GM23338 (cell line): ENCODE measurements at regions not wholly inside any gene's neighbourhood (a gene's known extent, or its start where the extent isn't known, plus 50 kb on each side); places are given as distances from the start of the nearest gene placed in this dataset.

Experiments used
- ATAC-seq: fragments of 200-7000 bp; cut with Tn5 transposase; 3 replicates; pipeline ENCODE4 v1.9.1; 2020
- DNase-seq: peaks from one replicate; pipeline ENCODE4 v3.0.0-alpha.2; 2015; ENCODE audit warnings: low spot score
- H2AFZ ChIP-seq: fragments of 200-600 bp; sonication (generic); 2 replicates; pipeline ENCODE4 v1.8.0; 2016; ENCODE audit warnings: antibody characterized with exemption, mild to moderate bottlenecking, moderate library complexity
- H3F3A ChIP-seq: fragments of 200-600 bp; sonication (generic); replicated peaks from 2 replicates; pipeline ENCODE4 v1.8.0; 2017; ENCODE audit warnings: antibody characterized with exemption, mixed run types, low read depth
- H3K27ac ChIP-seq: fragments of 200-600 bp; sonication (generic); 2 replicates; pipeline ENCODE4 v1.6.1; 2016; ENCODE audit warnings: low read depth
- H3K27me3 ChIP-seq: fragments of 200-600 bp; sonication (generic); 2 replicates; pipeline ENCODE4 v1.8.0; 2016; ENCODE audit warnings: mild to moderate bottlenecking, mixed run types, moderate library complexity; ENCODE audit not compliant: insufficient read depth
- H3K36me3 ChIP-seq: fragments of 200-600 bp; sonication (generic); 2 replicates; pipeline ENCODE4 v1.8.0; 2016; ENCODE audit warnings: mild to moderate bottlenecking; ENCODE audit not compliant: insufficient read depth
- H3K4me1 ChIP-seq: fragments of 200-600 bp; sonication (generic); 2 replicates; pipeline ENCODE4 v1.8.0; 2016; ENCODE audit warnings: mild to moderate bottlenecking, moderate library complexity; ENCODE audit not compliant: insufficient read depth
- H3K4me2 ChIP-seq: fragments of 200-600 bp; sonication (generic); 2 replicates; pipeline ENCODE4 v1.7.1; 2017; ENCODE audit warnings: mixed run types
- H3K4me3 ChIP-seq: fragments of 200-600 bp; sonication (generic); 2 replicates; pipeline ENCODE4 v1.6.1; 2016; ENCODE audit warnings: mixed run types
- H3K79me2 ChIP-seq: fragments of 200-600 bp; sonication (generic); replicated peaks from 2 replicates; pipeline ENCODE4 v1.8.0; 2017; ENCODE audit warnings: mild to moderate bottlenecking; ENCODE audit not compliant: insufficient read depth
- H3K9me2 ChIP-seq: fragments of 200-600 bp; sonication (generic); 2 replicates; pipeline ENCODE4 v1.8.0; 2017; ENCODE audit not compliant: insufficient read depth
- H4K20me1 ChIP-seq: fragments of 200-600 bp; sonication (generic); replicated peaks from 2 replicates; pipeline ENCODE4 v1.8.0; 2017; ENCODE audit warnings: mild to moderate bottlenecking; ENCODE audit not compliant: insufficient read depth
- H3K27ac Mint-ChIP-seq: 2 replicates; pipeline ENCODE4 v1.8.0; 2020; ENCODE audit warnings: inconsistent platforms, mild to moderate bottlenecking, moderate library complexity, mixed read lengths
- H3K27me3 Mint-ChIP-seq: 3 replicates; pipeline ENCODE4 v1.8.0; 2022; ENCODE audit warnings: low read depth, mild to moderate bottlenecking, moderate library complexity, mixed read lengths, inconsistent platforms; ENCODE audit not compliant: insufficient read depth, poor library complexity
- H3K36me3 Mint-ChIP-seq: 3 replicates; pipeline ENCODE4 v1.8.0; 2021; ENCODE audit warnings: low read depth, mild to moderate bottlenecking, inconsistent platforms, moderate library complexity, mixed read lengths
- H3K4me1 Mint-ChIP-seq: 3 replicates; pipeline ENCODE4 v1.8.0; 2020; ENCODE audit warnings: mild to moderate bottlenecking, inconsistent platforms, mixed read lengths
- H3K4me3 Mint-ChIP-seq: 3 replicates; pipeline ENCODE4 v1.8.0; 2021; ENCODE audit warnings: moderate library complexity, mild to moderate bottlenecking, inconsistent platforms, mixed read lengths
- H3K9me3 Mint-ChIP-seq: 3 replicates; pipeline ENCODE4 v1.8.0; 2020; ENCODE audit warnings: moderate library complexity, mild to moderate bottlenecking, inconsistent platforms, mixed read lengths
- EZH2 ChIP-seq: fragments of 200-600 bp; sonication (generic); IDR thresholded peaks from one replicate; pipeline ENCODE4 v1.8.0; 2017; ENCODE audit warnings: antibody characterized with exemption, mild to moderate bottlenecking, low read depth; ENCODE audit not compliant: unreplicated experiment
- EZH2phosphoT487 ChIP-seq: fragments of 200-600 bp; sonication (generic); IDR thresholded peaks from one replicate; pipeline ENCODE4 v1.8.1; 2018; ENCODE audit warnings: antibody characterized with exemption; ENCODE audit not compliant: unreplicated experiment
- NANOG ChIP-seq: IDR thresholded peaks from 2 replicates; pipeline ENCODE4 v1.6.1; 2016; ENCODE audit warnings: antibody characterized with exemption, borderline replicate concordance
- STAT1 ChIP-seq: IDR thresholded peaks from one replicate; pipeline ENCODE4 v1.6.1; 2016; ENCODE audit warnings: antibody characterized with exemption; ENCODE audit not compliant: unreplicated experiment
- ZNF114 ChIP-seq: fragments of 250-450 bp; sonication (Bioruptor Pico); IDR thresholded peaks from 2 replicates; pipeline ENCODE4 v1.5.0; 2020; ENCODE audit warnings: mild to moderate bottlenecking, moderate library complexity
- TF ChIP-seq, protein P1 (sequence below): fragments of 250-450 bp; sonication (Bioruptor Pico); IDR thresholded peaks from 2 replicates; pipeline ENCODE4 v1.5.0; 2020; ENCODE audit warnings: mild to moderate bottlenecking, moderate library complexity
- TF ChIP-seq, protein P2 (sequence below), 2 experiments: fragments of 200-600 bp in 1 of 2; sonication (generic) in 1 of 2; conservative IDR thresholded peaks; 2 replicates each; pipeline versions ENCODE4 v1.5.1 to v1.6.1; 2016 to 2017; ENCODE audit warnings: antibody characterized with exemption in 2 of 2, low read depth in 2 of 2, mild to moderate bottlenecking in 2 of 2, moderate library complexity in 1 of 2
- TF ChIP-seq, protein P3 (sequence below): IDR thresholded peaks from 2 replicates; pipeline ENCODE4 v1.6.1; 2016; ENCODE audit warnings: antibody characterized with exemption

DNA sequence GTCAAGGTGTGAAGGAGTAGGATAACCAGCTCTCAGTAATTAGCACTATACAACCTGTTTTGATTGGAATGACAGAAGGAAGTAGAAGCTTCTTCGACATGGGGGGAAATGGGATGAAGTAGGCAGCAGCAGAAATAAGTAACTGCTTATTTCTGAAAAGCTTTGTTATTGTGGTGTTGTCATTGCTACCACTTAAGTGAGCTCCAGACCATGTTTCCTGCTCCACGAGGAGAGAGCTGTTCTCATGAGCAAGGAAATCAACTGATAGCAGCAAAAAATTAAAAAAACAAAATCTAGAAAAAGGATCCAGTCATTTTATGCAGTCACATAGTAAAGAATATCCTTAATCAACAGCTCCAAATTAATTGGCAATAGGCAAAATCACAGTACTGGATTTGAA lies 106.1 kb upstream of the TLL1 start:
- Histone ChIP-seq H3K79me2 (no peaks in the 10 kb centered on the region), H4K20me1 (no peaks in the 10 kb centered on the region), H3K27ac (no peak overlapping the region), H3K4me2 (no peak overlapping the region), H3K36me3 (no peaks in the 10 kb centered on the region), H3K4me3 (no peak overlapping the region), H3K4me1 (no peaks in the 10 kb centered on the region), H3F3A (no peaks in the 10 kb centered on the region), H3K27me3 (no peaks in the 10 kb centered on the region), H2AFZ (no peak overlapping the region), H3K9me2 (no peaks in the 10 kb centered on the region)
- Mint-ChIP-seq H3K27ac (no peak overlapping the region), H3K27me3 (no peaks in the 10 kb centered on the region), H3K9me3 (no peaks in the 10 kb centered on the region), H3K36me3 (no peaks in the 10 kb centered on the region), H3K4me3 (no peak overlapping the region), H3K4me1 (peaks cover 13% of the 10 kb centered on the region)
- TF ChIP-seq ZNF114 (CRISPR knock-in tag) (no peak), STAT1 (no peak), NANOG (no peak), EZH2 (no peak), EZH2phosphoT487 (no peak)
- TF ChIP-seq, protein P1, sequence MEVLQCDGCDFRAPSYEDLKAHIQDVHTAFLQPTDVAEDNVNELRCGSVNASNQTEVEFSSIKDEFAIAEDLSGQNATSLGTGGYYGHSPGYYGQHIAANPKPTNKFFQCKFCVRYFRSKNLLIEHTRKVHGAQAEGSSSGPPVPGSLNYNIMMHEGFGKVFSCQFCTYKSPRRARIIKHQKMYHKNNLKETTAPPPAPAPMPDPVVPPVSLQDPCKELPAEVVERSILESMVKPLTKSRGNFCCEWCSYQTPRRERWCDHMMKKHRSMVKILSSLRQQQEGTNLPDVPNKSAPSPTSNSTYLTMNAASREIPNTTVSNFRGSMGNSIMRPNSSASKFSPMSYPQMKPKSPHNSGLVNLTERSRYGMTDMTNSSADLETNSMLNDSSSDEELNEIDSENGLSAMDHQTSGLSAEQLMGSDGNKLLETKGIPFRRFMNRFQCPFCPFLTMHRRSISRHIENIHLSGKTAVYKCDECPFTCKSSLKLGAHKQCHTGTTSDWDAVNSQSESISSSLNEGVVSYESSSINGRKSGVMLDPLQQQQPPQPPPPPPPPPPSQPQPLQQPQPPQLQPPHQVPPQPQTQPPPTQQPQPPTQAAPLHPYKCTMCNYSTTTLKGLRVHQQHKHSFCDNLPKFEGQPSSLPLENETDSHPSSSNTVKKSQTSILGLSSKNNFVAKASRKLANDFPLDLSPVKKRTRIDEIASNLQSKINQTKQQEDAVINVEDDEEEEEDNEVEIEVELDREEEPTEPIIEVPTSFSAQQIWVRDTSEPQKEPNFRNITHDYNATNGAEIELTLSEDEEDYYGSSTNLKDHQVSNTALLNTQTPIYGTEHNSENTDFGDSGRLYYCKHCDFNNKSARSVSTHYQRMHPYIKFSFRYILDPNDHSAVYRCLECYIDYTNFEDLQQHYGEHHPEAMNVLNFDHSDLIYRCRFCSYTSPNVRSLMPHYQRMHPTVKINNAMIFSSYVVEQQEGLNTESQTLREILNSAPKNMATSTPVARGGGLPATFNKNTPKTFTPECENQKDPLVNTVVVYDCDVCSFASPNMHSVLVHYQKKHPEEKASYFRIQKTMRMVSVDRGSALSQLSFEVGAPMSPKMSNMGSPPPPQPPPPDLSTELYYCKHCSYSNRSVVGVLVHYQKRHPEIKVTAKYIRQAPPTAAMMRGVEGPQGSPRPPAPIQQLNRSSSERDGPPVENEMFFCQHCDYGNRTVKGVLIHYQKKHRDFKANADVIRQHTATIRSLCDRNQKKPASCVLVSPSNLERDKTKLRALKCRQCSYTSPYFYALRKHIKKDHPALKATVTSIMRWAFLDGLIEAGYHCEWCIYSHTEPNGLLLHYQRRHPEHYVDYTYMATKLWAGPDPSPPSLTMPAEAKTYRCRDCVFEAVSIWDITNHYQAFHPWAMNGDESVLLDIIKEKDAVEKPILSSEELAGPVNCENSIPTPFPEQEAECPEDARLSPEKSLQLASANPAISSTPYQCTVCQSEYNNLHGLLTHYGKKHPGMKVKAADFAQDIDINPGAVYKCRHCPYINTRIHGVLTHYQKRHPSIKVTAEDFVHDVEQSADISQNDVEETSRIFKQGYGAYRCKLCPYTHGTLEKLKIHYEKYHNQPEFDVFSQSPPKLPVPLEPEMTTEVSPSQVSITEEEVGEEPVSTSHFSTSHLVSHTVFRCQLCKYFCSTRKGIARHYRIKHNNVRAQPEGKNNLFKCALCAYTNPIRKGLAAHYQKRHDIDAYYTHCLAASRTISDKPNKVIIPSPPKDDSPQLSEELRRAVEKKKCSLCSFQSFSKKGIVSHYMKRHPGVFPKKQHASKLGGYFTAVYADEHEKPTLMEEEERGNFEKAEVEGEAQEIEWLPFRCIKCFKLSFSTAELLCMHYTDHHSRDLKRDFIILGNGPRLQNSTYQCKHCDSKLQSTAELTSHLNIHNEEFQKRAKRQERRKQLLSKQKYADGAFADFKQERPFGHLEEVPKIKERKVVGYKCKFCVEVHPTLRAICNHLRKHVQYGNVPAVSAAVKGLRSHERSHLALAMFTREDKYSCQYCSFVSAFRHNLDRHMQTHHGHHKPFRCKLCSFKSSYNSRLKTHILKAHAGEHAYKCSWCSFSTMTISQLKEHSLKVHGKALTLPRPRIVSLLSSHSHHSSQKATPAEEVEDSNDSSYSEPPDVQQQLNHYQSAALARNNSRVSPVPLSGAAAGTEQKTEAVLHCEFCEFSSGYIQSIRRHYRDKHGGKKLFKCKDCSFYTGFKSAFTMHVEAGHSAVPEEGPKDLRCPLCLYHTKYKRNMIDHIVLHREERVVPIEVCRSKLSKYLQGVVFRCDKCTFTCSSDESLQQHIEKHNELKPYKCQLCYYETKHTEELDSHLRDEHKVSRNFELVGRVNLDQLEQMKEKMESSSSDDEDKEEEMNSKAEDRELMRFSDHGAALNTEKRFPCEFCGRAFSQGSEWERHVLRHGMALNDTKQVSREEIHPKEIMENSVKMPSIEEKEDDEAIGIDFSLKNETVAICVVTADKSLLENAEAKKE (CRISPR knock-in tag): no peak
- TF ChIP-seq, protein P2, sequence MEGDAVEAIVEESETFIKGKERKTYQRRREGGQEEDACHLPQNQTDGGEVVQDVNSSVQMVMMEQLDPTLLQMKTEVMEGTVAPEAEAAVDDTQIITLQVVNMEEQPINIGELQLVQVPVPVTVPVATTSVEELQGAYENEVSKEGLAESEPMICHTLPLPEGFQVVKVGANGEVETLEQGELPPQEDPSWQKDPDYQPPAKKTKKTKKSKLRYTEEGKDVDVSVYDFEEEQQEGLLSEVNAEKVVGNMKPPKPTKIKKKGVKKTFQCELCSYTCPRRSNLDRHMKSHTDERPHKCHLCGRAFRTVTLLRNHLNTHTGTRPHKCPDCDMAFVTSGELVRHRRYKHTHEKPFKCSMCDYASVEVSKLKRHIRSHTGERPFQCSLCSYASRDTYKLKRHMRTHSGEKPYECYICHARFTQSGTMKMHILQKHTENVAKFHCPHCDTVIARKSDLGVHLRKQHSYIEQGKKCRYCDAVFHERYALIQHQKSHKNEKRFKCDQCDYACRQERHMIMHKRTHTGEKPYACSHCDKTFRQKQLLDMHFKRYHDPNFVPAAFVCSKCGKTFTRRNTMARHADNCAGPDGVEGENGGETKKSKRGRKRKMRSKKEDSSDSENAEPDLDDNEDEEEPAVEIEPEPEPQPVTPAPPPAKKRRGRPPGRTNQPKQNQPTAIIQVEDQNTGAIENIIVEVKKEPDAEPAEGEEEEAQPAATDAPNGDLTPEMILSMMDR (conservative IDR thresholded peaks at IDR 0.05; ENCODE audit: low read depth in 2 of 2): no peak
- TF ChIP-seq, protein P3, sequence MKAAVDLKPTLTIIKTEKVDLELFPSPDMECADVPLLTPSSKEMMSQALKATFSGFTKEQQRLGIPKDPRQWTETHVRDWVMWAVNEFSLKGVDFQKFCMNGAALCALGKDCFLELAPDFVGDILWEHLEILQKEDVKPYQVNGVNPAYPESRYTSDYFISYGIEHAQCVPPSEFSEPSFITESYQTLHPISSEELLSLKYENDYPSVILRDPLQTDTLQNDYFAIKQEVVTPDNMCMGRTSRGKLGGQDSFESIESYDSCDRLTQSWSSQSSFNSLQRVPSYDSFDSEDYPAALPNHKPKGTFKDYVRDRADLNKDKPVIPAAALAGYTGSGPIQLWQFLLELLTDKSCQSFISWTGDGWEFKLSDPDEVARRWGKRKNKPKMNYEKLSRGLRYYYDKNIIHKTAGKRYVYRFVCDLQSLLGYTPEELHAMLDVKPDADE: no peak
- DNase-seq (no peak), ATAC-seq (no peak)
